Spleen (tissue), 11 donors: ENCODE measurements at regions not wholly inside any gene's neighbourhood (a gene's known extent, or its start where the extent isn't known, plus 50 kb on each side); places are given as distances from the start of the nearest gene placed in this dataset.

ENCODE experiments used
- DNase-seq: peaks from one replicate; pipeline ENCODE4 v3.0.0-alpha.2; 2020
- H3K27ac ChIP-seq, 8 donors: fragments of 200-600 bp; sonication (generic) in 7 of 8; 1 replicate in 4 of 8; 2 replicates in 4 of 8; pipeline versions ENCODE4 v1.5.0 to v1.8.0; 2016 to 2021; ENCODE audit warnings: inconsistent platforms in 4 of 8, mild to moderate bottlenecking in 4 of 8, moderate library complexity in 1 of 8
- H3K27me3 ChIP-seq, 7 donors: fragments of 200-600 bp; sonication (generic) in 6 of 7; replicated peaks in 1 of 7; 1 replicate in 4 of 7; 2 replicates in 3 of 7; pipeline versions ENCODE4 v1.5.0 to v1.8.0; 2016 to 2021; ENCODE audit warnings: inconsistent platforms in 3 of 7, mild to moderate bottlenecking in 1 of 7
- H3K36me3 ChIP-seq, 6 donors: fragments of 200-600 bp; sonication (generic) in 5 of 6; 1 replicate in 4 of 6; 2 replicates in 2 of 6; pipeline versions ENCODE4 v1.5.0 to v1.8.0; 2016 to 2021; ENCODE audit warnings: inconsistent platforms in 2 of 6
- H3K4me1 ChIP-seq, 6 donors: fragments of 200-600 bp; sonication (generic) in 5 of 6; 1 replicate in 3 of 6; 2 replicates in 3 of 6; pipeline versions ENCODE4 v1.5.0 to v1.8.0; 2016 to 2021; ENCODE audit warnings: inconsistent platforms in 3 of 6
- H3K4me3 ChIP-seq, 8 donors: fragments of 200-600 bp; sonication (generic) in 7 of 8; 1 replicate in 4 of 8; 2 replicates in 4 of 8; pipeline versions ENCODE4 v1.5.0 to v1.8.0; 2016 to 2021; ENCODE audit warnings: inconsistent platforms in 4 of 8, mild to moderate bottlenecking in 4 of 8, moderate library complexity in 2 of 8
- H3K9me3 ChIP-seq, 8 donors: fragments of 200-600 bp; sonication (generic) in 7 of 8; 1 replicate in 4 of 8; 2 replicates in 4 of 8; pipeline versions ENCODE4 v1.5.0 to v1.8.0; 2016 to 2021; ENCODE audit warnings: inconsistent platforms in 4 of 8
- POLR2A ChIP-seq, 3 donors: fragments of 450-650 bp; IDR thresholded peaks; one replicate each; pipeline ENCODE4 v1.5.1; 2017; ENCODE audit warnings: antibody characterized with exemption in 3 of 3, mild to moderate bottlenecking in 1 of 3
- POLR2AphosphoS5 ChIP-seq, 3 donors: sonication (generic); formaldehyde crosslinking; IDR thresholded peaks; one replicate each; pipeline ENCODE4 v1.5.1; 2017; ENCODE audit warnings: antibody characterized with exemption in 3 of 3
- WGBS, 5 donors: extraction: QIAGEN DNeasy Blood & Tissue Kit in 3 of 5; methylation state at CpG; one replicate each; pipeline versions ENCODE4 v1.1.5 to v1.1.7; 2013 to 2018; 5-methylcytosine and 5-hydroxymethylcytosine counted together
- intact Hi-C: fragments of 100-400 bp; cut with DNase I; formaldehyde crosslinking; loops from one replicate; pipeline ENCODE4 v1.15.0; 2023; ENCODE audit warnings: low total_unique reads
- TF ChIP-seq, protein P1 (sequence below), 11 experiments: fragments of 200-600 bp in 7 of 11; fragments of 450-650 bp in 4 of 11; sonication (generic) in 4 of 11; IDR thresholded peaks in 8 of 11; conservative IDR thresholded peaks in 3 of 11; 1 replicate in 7 of 11; 2 replicates in 4 of 11; pipeline versions ENCODE4 v1.4.0 to v1.8.0; 2016 to 2021; ENCODE audit warnings: antibody characterized with exemption in 11 of 11, inconsistent platforms in 4 of 11, mild to moderate bottlenecking in 1 of 11
- donor health status: healthy with polysubstance abuse.
- donor health status: DM: no; HTN: no; CAD: no; lungs with moderate emphysema.
- donor health status: DM: no; HTN: no; CAD: no.
- donor health status: Bipolar disorder and iron deficiency.
- donor health status: healthy.
- donor health status: DM: no; HTN: no; CAD: no.
- donor health status: DM: yes; HTN: yes; CAD: no.

DNA sequence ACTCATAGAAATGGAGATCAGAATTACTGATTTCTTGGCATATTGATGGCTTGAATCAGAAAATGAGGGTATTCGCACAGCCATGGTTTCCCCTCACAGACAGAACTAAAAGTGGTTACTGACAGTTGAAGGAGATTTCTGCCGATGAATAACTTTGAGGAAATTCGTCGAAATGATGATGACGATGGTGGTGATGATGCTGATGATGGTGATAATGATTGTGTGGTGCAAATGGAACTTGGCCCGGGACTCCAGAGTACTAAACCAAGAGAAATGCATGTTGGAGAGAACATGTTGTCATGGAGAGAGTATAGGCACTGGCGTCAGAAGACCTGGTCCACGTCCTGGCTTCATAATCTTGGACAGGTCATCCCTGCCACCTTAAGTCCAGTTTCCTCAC is 163.2 kb downstream of the EVX1 start:
- no peak for DNase-seq
- Histone ChIP-seq H3K4me1 (no peaks in the 10 kb centered on the region), H3K27ac (no peak overlapping the region), H3K4me3 (no peak overlapping the region), H3K9me3 (no peaks in the 10 kb centered on the region), H3K36me3 (no peaks in the 10 kb centered on the region), H3K27me3 (no peaks in the 10 kb centered on the region)
- WGBS, 5 donors = 89 to 96% (median 91%) methylated on average over 8 of the region's 8 CpGs
- TF ChIP-seq, protein P1, sequence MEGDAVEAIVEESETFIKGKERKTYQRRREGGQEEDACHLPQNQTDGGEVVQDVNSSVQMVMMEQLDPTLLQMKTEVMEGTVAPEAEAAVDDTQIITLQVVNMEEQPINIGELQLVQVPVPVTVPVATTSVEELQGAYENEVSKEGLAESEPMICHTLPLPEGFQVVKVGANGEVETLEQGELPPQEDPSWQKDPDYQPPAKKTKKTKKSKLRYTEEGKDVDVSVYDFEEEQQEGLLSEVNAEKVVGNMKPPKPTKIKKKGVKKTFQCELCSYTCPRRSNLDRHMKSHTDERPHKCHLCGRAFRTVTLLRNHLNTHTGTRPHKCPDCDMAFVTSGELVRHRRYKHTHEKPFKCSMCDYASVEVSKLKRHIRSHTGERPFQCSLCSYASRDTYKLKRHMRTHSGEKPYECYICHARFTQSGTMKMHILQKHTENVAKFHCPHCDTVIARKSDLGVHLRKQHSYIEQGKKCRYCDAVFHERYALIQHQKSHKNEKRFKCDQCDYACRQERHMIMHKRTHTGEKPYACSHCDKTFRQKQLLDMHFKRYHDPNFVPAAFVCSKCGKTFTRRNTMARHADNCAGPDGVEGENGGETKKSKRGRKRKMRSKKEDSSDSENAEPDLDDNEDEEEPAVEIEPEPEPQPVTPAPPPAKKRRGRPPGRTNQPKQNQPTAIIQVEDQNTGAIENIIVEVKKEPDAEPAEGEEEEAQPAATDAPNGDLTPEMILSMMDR (IDR thresholded peaks at IDR 0.05 in 8 of 11, conservative IDR thresholded peaks at IDR 0.05 in 3 of 11) = no peak
- TF ChIP-seq POLR2A (IDR thresholded peaks at IDR 0.05) = no peak
- TF ChIP-seq POLR2AphosphoS5 (IDR thresholded peaks at IDR 0.05) = no peak
- intact Hi-C loops = no loop called here

DNA sequence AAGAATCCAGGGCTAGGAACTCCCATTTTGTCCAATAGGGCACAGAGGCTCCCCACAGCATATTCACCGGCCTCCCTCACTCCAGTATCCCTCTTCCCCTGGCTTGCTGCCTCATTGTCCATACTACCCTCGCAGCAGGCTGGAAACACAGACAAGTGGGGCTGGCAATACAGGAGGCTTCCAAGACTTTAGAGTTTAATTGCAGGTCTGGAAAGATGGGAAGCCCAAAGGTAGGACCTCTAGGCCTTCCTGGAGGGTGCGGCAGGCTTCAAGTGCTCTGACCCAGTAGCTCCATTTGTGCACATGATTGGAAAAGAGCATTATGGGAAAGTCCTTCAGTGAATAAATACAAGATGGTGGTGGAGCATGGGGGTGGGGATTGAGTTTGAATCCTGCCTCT is 166.7 kb downstream of the EVX1 start:
- Histone ChIP-seq H3K27me3 (no peaks in the 10 kb centered on the region), H3K36me3 (no peaks in the 10 kb centered on the region), H3K9me3 (no peaks in the 10 kb centered on the region), H3K27ac (no peak overlapping the region), H3K4me3 (no peak overlapping the region), H3K4me1 (no peaks in the 10 kb centered on the region)
- DNase-seq = no peak
- TF ChIP-seq POLR2A (IDR thresholded peaks at IDR 0.05) (no peak), POLR2AphosphoS5 (IDR thresholded peaks at IDR 0.05) (no peak)
- TF ChIP-seq, protein P1 (IDR thresholded peaks at IDR 0.05 in 8 of 11, conservative IDR thresholded peaks at IDR 0.05 in 3 of 11) = no peak
- intact Hi-C loops = no loop called here
- WGBS, 5 donors = 61 to 94% (median 75%) methylated on average over 3 of the region's 3 CpGs

DNA sequence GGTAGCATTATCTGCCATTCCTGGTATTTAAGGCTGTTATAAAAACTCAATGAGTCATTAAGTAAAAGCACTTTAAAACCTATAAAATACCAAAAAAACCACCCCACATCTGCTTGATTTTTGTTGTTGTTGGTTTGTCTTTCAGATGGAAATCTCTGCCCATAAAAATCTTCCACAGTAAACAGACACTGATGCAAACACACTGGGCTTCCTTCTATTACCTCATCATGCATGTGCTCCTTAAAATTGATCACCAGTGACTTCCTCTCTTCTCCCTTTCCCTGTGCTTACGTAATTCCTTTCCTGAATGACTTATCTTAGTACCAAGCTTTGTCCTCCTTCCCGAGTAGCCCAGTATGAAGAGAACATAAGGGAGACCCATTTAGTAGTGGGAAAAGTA is 167.2 kb downstream of the EVX1 start:
- TF ChIP-seq POLR2AphosphoS5 (IDR thresholded peaks at IDR 0.05) (no peak), POLR2A (IDR thresholded peaks at IDR 0.05) (no peak)
- TF ChIP-seq, protein P1 (IDR thresholded peaks at IDR 0.05 in 8 of 11, conservative IDR thresholded peaks at IDR 0.05 in 3 of 11) = no peak
- Histone ChIP-seq H3K9me3 (no peaks in the 10 kb centered on the region), H3K4me1 (no peaks in the 10 kb centered on the region), H3K4me3 (no peak overlapping the region), H3K27me3 (no peaks in the 10 kb centered on the region), H3K27ac (no peak overlapping the region), H3K36me3 (no peaks in the 10 kb centered on the region)
- no peak for DNase-seq
- WGBS, 5 donors = 44 to 64% (median 50%) methylated on average over 2 of the region's 2 CpGs
- intact Hi-C loops = no loop called here

DNA sequence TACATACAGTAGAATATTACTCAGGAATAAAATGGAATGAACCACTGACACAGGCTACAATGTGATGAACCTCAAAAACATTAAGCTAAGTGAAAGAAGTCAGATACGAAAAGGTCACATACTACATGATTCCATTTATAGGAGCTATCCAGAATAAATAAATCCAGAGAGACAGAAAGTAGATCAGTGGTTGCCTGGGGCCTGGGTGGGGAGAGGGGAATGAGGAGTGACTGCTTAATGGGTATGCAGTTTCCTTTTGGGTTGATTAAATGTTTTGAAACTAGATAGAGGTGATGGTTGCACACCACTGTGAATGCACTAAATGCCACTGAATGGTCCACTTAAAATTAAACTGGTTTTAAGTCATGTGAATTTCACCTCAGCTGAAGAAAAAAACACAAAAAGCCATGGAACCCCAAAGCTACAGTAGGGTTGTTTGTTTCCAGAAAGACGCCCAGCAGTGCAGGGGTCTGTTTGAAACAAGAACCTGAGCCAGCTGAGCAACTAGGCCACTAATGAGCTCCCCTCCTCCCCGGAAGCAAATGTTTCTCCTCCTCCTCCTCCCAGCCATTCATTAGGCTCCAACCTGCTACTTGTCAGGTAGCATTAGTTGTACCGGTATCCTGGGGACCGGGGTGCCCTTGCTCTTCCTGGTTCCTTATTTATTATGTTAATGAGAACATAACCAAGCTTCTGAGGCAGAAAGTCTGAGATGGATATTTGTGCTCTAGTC is 168.4 kb downstream of the EVX1 start:
- no peak overlapping the region for H3K4me3 ChIP-seq
- no peak overlapping the region for H3K27ac ChIP-seq
- TF ChIP-seq POLR2A (IDR thresholded peaks at IDR 0.05) (no peak), POLR2AphosphoS5 (IDR thresholded peaks at IDR 0.05) (no peak)
- TF ChIP-seq, protein P1 (IDR thresholded peaks at IDR 0.05 in 8 of 11, conservative IDR thresholded peaks at IDR 0.05 in 3 of 11) = no peak
- no peaks in the 10 kb centered on the region for H3K36me3 ChIP-seq
- no peaks in the 10 kb centered on the region for H3K27me3 ChIP-seq
- intact Hi-C loops = no loop called here
- DNase-seq = no peak
- no peaks in the 10 kb centered on the region for H3K4me1 ChIP-seq
- no peaks in the 10 kb centered on the region for H3K9me3 ChIP-seq
- whole genome bisulfite sequencing, 5 donors = 75 to 87% (median 81%) methylated on average over 5 of the region's 5 CpGs
